ENCODE measurements at regions not wholly inside any gene's neighbourhood (a gene's known extent, or its start where the extent isn't known, plus 50 kb on each side); places are given as distances from the start of the nearest gene placed in this dataset.
"Not testable (repeated sequence)": the region's sequence is repeated elsewhere in the genome, so short reads cannot be mapped to it uniquely, and the experiment has no call there.

DNA sequence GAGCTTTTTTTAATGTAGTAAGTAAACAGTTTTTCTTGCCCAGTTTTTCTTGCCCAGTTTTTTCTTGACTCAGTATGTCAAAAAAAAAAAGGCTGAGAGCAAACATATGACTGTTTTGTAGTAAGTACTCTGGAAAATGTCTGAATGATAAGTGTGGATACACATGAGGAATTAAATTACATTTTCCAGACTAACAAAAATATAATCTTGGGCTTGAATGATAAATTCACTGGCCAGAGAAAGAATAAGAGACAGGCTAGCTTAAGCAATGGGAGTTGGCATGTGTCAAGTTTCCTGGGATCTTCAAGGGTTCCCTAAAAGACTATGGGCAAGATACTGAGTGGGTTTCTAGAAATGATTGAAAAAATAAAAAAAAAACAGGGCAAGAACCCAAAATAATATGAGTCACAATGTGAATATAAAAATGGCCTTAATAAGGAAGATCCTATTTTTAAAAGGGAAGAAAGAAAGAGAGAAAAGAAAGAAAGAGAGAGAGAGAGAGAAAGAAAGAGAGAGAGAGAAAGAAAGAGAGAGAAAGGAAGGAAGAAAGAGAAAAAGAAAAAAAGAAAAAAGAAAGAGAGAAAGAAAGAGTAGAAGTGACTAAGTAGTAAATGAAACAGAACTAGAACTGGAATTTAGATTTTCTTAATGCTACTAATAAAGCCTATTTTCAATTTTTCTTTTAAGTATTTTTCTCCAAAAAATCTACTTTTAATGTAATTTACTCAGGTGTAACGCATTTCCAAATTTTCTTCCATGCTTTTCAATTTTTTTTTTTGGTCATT is 60.2 kb downstream of the TFPI2 start:
- no peak for DNase-seq

DNA sequence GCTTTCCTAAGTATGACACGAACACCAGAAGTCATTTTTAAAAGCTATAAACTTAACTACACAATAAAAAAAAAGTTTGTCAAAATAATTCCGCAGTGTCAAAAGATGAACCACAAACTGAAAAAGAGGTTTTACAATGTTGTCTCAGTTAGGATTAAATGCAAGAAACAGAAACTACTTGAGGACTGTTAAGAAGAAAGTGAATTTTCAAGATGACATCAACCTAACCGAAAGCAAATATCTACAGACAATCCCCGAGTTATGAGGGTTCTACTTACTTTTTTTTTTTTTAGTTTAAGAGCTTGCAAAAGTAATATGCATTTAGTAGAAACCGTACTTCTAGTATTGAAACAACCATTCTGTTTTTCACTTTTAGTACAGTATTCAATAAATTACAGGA is 62.3 kb downstream of the TFPI2 start:
- no peak for DNase-seq

- DNase-seq = no peak
Measured at GRCh38 chr7:93823621-93824020, 66.9 kb downstream of the TFPI2 start.

DNA sequence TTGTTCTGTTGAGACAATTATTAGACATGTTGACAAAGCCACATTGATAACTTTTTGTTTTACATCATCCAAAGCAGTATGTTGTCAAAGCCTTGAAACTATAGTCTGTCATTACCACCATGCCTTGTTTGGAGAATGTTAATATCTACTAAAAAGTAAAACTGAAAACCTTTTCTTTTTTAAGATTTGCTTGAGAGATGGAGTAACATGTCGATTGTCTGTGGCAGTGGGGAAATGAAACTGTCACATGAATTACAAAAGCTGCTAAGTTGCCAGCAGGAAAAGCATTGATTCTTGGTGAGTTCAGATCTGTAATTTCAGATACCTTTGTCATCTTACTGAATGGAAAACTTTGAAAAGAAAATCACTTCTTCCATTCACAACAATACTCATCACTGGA is 69.1 kb downstream of the TFPI2 start:
- no peak for DNase-seq

DNA sequence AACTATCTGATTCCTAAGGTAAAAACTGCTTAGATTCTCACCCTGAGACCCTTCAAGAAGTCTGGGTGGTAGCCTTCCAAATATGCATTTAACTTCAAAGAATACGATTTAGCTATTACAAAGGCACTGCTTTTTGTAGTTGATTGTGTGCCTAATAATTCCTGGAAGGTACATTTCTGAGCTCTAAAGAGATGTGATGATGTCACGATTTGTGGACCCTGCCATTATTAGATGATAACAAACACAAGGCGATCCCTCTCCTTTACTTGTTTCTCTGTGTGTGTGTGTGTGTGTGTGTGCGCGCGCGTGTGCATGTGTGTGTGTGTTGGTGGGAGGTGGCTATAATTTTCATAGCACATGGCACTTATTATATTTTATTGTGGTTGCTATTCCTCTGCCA is 70.9 kb downstream of the TFPI2 start:
- DNase-seq = no peak

DNA sequence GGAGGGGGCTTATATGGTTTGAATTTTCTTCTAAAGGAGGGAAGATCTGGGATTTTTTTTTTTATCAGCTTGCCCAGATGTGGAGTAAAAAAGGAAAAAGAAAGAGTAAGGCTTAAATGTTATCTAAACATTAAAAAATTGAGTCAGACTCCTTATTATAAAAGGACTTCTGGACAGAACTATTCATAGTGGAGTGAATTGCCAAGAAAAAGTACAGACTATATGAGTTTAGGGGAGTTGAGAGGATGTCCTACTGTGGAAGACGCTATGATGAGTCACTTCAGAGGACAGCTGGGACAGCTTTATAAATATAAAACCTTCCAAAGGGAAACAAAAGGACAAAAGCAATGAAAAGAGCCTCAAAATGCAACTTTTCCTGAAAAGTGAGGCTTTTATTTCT is 73.0 kb downstream of the TFPI2 start:
- DNase-seq = peak; percentile 15

- DNase-seq = no peak
Measured at GRCh38 chr7:93817004-93817403, 73.5 kb downstream of the TFPI2 start.

DNA sequence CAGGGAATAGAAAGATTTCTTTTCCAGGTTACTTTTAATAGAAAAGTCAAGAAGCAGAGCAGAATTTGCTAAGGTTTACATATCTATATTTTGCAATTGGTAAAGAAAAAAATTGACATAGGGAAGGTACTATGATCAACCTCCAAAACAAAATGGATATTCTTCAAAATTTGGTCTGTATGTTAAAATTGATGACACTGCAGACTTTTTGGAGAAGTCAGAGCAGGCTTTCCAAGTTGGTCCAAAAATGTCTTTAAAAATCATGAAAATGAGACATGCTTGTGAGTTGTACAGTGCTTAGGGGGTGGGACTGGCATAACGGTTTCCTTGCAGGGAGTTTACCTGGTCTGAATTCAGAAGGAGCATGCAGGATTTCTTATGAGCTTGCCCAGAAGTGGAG is 77.0 kb downstream of the TFPI2 start:
- DNase-seq = no peak

GRCh38 chr7:93812061-93812460 is 78.5 kb downstream of the TFPI2 start:
- no peak for DNase-seq

GRCh38 chr7:93811198-93811597 is 79.4 kb downstream of the TFPI2 start:
- no peak for DNase-seq

DNA sequence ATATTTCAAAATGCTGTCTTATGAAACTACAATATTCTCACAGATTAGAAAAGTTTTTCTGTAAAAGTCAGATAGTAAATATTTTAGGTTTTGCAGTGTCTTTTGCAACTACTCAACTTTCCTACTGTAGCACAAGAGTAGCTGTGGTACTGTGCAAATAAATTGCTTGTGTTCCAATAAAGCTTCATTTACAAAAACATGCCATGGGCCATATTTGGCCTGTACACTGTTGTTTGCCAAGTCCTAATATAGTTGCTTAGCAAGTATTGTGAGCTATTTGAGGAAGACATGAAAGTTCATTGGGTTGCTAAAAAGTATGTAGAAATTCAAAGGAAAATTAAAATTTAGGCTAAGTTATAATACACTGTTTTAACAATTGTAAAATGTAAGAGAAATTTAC is 80.0 kb downstream of the TFPI2 start:
- DNase-seq = no peak

DNA sequence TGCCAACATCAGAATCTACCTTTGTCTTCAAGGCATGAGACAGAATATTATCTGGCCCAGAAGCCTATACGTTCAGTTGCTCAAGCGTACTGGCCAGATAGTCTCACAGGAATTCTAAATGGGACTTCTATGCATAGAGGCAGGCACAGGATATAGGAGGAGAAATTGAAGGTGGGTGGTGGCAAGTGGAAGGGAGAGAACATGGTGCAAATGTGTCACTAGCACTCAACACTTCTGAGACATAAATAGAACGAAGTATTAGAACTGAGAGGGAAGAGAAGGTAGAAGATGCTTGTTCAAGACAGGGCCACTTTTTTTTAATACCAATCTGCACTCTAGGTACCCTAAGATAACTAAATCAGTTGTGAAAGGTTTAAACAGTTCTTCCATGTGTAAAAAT is 85.8 kb downstream of the TFPI2 start:
- no peak for DNase-seq

GRCh38 chr7:93799750-93800357 is 90.7 kb downstream of the TFPI2 start:
- peak; percentile 20 for DNase-seq

- DNase-seq = not testable (repeated sequence)
Measured at GRCh38 chr7:93793084-93793697, 97.4 kb downstream of the TFPI2 start.

- DNase-seq = peak; percentile 3
Measured at GRCh38 chr7:93779115-93779514, 111.4 kb downstream of the TFPI2 start.

DNA sequence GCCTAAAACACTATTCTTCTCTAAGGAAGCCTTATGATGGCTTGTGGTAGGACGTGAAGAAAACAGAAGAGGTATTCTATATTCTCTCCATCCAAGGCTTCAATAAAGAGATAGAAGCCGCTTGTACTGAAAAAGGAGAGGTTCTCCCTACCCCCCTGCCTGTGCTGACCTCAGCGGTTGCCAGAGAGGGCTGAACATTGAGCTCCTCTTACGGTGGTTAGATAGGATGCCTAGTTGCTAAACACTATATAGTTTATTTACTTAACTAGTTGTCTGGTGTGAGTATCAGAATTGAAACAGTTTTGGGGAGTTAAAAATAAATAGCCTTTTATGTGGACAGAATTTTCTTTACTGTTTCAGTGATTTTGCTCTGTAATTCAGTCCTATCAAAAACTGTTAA is 112.2 kb downstream of the TFPI2 start:
- no peak for DNase-seq

- DNase-seq = no peak
Measured at GRCh38 chr7:93773446-93773845, 117.1 kb downstream of the TFPI2 start.

- no peak for DNase-seq
Measured at GRCh38 chr7:93765475-93765874, 125.1 kb downstream of the TFPI2 start.

GRCh38 chr7:93758631-93759030 is 131.9 kb downstream of the TFPI2 start:
- no peak for DNase-seq

DNA sequence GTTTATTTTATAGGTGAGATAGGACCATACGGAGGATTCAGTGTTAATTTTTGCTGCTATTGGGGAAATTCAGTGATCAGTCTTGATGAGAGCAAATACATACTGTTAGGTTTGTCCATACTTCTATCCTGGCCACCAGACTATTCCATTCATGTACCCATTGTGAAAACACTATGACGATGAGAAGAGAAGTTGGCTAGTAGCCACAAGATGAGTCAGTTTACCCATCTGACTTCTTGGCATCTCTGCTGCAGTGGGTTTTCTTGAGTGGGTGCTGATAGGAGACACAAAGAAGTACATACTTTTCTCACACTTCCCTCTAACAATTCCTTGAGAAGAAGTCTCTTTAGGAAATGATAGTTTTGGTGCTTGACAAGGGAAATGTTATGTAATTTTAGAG is 133.1 kb downstream of the TFPI2 start:
- DNase-seq = peak; percentile 8

- no peak for DNase-seq
Measured at GRCh38 chr7:93756890-93757289, 133.7 kb downstream of the TFPI2 start.

DNA sequence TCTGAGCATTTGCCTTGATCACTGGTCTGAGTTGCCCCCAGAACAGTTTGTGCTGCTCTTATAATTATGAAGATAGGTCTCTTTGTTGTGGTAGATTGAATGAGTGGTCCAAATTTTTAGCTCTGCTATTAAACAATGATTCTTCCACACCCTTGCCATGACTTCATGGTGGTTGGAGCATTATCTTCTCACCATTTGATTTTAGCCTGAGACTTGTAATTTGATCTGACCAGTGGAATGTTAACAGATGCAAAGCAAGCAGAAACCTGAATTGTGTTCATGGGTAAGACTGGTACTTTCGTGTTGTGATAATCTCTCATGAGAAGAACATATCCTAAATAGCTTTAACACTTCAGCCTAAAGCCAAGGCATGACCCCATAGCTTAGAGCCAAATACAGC is 139.1 kb downstream of the TFPI2 start:
- DNase-seq = no peak

- no peak for DNase-seq
Measured at GRCh38 chr7:93750986-93751385, 139.6 kb downstream of the TFPI2 start.

DNA sequence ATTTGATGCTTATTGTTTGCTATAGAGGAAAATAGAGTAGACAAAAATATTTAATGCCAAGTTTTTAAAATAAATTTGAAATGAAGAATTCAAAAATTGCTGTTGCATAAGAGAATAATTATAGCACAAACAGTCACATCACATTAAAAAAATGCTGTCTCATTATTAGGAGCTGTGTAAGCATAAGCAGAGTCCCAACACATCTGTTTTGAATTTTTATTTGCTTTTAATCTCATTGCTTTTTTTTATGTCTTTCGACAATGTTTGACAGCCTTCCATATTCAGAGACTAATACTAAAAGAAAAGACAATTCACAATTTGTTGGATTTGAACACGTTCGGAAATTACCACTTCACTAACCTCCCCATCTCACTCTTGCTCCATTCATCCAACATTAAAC is 143.5 kb downstream of the TFPI2 start:
- peak; percentile 11 for DNase-seq

Data from fibroblast of skin of right biceps (primary cell).